Fibroblast of lung (primary cell): ENCODE measurements at regions not wholly inside any gene's neighbourhood (a gene's known extent, or its start where the extent isn't known, plus 50 kb on each side); places are given as distances from the start of the nearest gene placed in this dataset.

Source experiments
- DNase-seq, 2 donors: peaks; one replicate each; pipeline versions ENCODE4 v3.0.0 to v3.0.0-alpha.2; 2010; ENCODE audit warnings: low read depth in 2 of 2
- H2AFZ ChIP-seq: 2 replicates; pipeline ENCODE4 v1.5.1; 2012; ENCODE audit warnings: low read length, control low read depth, inconsistent platforms
- H3K27ac ChIP-seq: 2 replicates; pipeline ENCODE4 v1.5.1; 2011; ENCODE audit warnings: low read length, control low read depth; ENCODE audit not compliant: insufficient read depth
- H3K27me3 ChIP-seq: 2 replicates; pipeline ENCODE4 v1.5.1; 2011; ENCODE audit warnings: mild to moderate bottlenecking, low read length; ENCODE audit not compliant: control insufficient read depth, insufficient read depth
- H3K36me3 ChIP-seq: 2 replicates; pipeline ENCODE4 v1.5.1; 2011; ENCODE audit warnings: low read length; ENCODE audit not compliant: control insufficient read depth, insufficient read depth
- H3K4me1 ChIP-seq: 2 replicates; pipeline ENCODE4 v1.5.1; 2011; ENCODE audit warnings: low read length; ENCODE audit not compliant: control insufficient read depth, insufficient read depth; ENCODE audit errors: extremely low read depth
- H3K4me2 ChIP-seq: 2 replicates; pipeline ENCODE4 v1.5.1; 2011; ENCODE audit warnings: low read length, control low read depth; ENCODE audit not compliant: insufficient read depth; ENCODE audit errors: extremely low read depth
- H3K4me3 ChIP-seq, 4 experiments: fragments of 200-600 bp in 1 of 4; sonication (generic) in 1 of 4; replicated peaks in 1 of 4; 2 replicates each; pipeline ENCODE4 v1.5.1; 2011 to 2016; ENCODE audit warnings: low read length in 4 of 4, low read depth in 3 of 4, mild to moderate bottlenecking in 3 of 4, control low read depth in 2 of 4, inconsistent platforms in 1 of 4, mixed read lengths in 1 of 4; ENCODE audit not compliant: insufficient read depth in 1 of 4; ENCODE audit errors: control extremely low read depth in 1 of 4
- H3K79me2 ChIP-seq: 2 replicates; pipeline ENCODE4 v1.5.1; 2012; ENCODE audit warnings: mild to moderate bottlenecking, low read length, inconsistent platforms; ENCODE audit not compliant: control insufficient read depth, insufficient read depth
- H3K9ac ChIP-seq: 2 replicates; pipeline ENCODE4 v1.5.1; 2011; ENCODE audit warnings: mild to moderate bottlenecking, low read length, control low read depth; ENCODE audit not compliant: insufficient read depth
- H3K9me3 ChIP-seq: 2 replicates; pipeline ENCODE4 v1.5.1; 2012; ENCODE audit warnings: low read depth, low read length; ENCODE audit not compliant: control insufficient read depth, insufficient read depth
- H4K20me1 ChIP-seq: 2 replicates; pipeline ENCODE4 v1.5.1; 2011; ENCODE audit warnings: low read length; ENCODE audit not compliant: control insufficient read depth, insufficient read depth; ENCODE audit errors: extremely low read depth
- CTCF ChIP-seq, 2 donors: IDR thresholded peaks in 1 of 2; conservative IDR thresholded peaks in 1 of 2; 1 replicate in 1 of 2; 2 replicates in 1 of 2; pipeline ENCODE4 v1.5.1; 2011 to 2012; ENCODE audit warnings: low read length in 2 of 2, control low read depth in 1 of 2, inconsistent platforms in 1 of 2, low read depth in 1 of 2, mild to moderate bottlenecking in 1 of 2
- EZH2 ChIP-seq: IDR thresholded peaks from 2 replicates; pipeline ENCODE4 v1.5.1; 2012; ENCODE audit warnings: low read length, control low read depth, mild to moderate bottlenecking; ENCODE audit errors: missing control alignments

DNA sequence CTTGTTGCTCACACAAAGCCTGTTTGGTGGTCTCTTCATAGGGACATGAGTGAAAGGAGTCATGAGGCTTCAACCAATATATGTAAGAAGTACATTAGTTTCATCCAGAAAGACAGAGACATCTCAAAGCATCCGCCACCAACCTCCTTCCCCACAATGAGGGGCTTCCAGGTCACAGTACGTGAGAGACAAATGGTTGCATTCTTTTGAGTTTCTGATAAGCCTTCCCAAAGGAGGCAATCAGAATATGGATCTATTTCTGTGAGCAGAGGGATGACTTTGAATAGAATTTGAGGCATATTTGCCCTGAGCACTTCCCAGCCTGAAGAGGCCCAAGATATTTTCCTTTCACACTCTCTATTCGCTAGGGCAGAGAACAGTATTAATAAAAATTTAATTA, 931.1 kb downstream of the FAM181B start:
- Histone ChIP-seq H3K9me3 (no peaks in the 10 kb centered on the region), H2AFZ (no peak overlapping the region), H3K27me3 (no peaks in the 10 kb centered on the region), H3K4me1 (no peaks in the 10 kb centered on the region), H3K4me3 (no peak overlapping the region), H3K36me3 (no peaks in the 10 kb centered on the region), H3K27ac (no peak overlapping the region), H3K79me2 (no peaks in the 10 kb centered on the region), H4K20me1 (no peaks in the 10 kb centered on the region), H3K9ac (no peak overlapping the region), H3K4me2 (no peak overlapping the region)
- no peak for DNase-seq
- TF ChIP-seq EZH2 (no peak), CTCF (conservative IDR thresholded peaks at IDR 0.05 in 1 of 2, IDR thresholded peaks at IDR 0.05 in 1 of 2; ENCODE audit: low read depth in 1 of 2, low read length in 2 of 2) (no peak)

GRCh38 chr11:81792416-81792815, 941.2 kb downstream of the FAM181B start:
- H3K4me2 ChIP-seq: no peak overlapping the region
- no peak overlapping the region for H3K27ac ChIP-seq
- H3K79me2 ChIP-seq: no peaks in the 10 kb centered on the region
- no peak overlapping the region for H3K9ac ChIP-seq
- no peak overlapping the region for H2AFZ ChIP-seq
- no peaks in the 10 kb centered on the region for H3K36me3 ChIP-seq
- H3K9me3 ChIP-seq: no peaks in the 10 kb centered on the region
- no peak for DNase-seq
- no peaks in the 10 kb centered on the region for H3K4me1 ChIP-seq
- no peaks in the 10 kb centered on the region for H3K27me3 ChIP-seq
- H4K20me1 ChIP-seq: no peaks in the 10 kb centered on the region
- no peak for TF ChIP-seq EZH2
- no peak for TF ChIP-seq CTCF (conservative IDR thresholded peaks at IDR 0.05 in 1 of 2, IDR thresholded peaks at IDR 0.05 in 1 of 2; ENCODE audit: low read depth in 1 of 2, low read length in 2 of 2)
- H3K4me3 ChIP-seq: no peak overlapping the region

DNA sequence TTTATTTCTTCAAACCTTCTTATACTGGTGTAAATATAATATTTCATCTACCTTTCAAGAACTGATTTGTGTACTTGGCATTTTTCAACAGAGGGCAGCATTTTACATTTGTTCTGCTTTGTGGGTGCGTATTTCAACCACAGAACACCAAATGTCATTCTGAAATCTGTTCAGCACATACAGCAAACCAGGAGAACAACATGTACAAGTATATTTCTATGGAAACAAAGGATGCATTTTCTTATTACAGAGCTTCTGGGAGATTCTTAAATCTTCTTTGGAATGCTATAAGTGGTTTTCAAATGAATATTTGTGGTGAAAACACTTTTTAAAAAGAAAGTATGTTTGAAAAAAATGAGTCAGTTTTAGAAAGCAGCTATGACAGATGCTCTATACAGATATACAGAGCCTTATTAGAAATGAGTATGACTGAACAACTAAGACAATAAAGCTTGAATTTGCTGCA, 946.0 kb downstream of the FAM181B start:
- Histone ChIP-seq H3K36me3 (no peaks in the 10 kb centered on the region), H3K27me3 (no peaks in the 10 kb centered on the region), H3K27ac (no peak overlapping the region), H3K79me2 (no peaks in the 10 kb centered on the region), H3K9me3 (no peaks in the 10 kb centered on the region), H3K4me3 (no peak overlapping the region), H2AFZ (no peak overlapping the region), H4K20me1 (no peaks in the 10 kb centered on the region), H3K9ac (no peak overlapping the region), H3K4me1 (no peaks in the 10 kb centered on the region), H3K4me2 (no peak overlapping the region)
- DNase-seq: peak; percentile 20 to 60
- peak in 1 of 2 donors; percentile 24 for TF ChIP-seq CTCF (conservative IDR thresholded peaks at IDR 0.05 in 1 of 2, IDR thresholded peaks at IDR 0.05 in 1 of 2; ENCODE audit: low read depth in 1 of 2, low read length in 2 of 2)
- no peak for TF ChIP-seq EZH2
